ENCODE measurements at regions not wholly inside any gene's neighbourhood (a gene's known extent, or its start where the extent isn't known, plus 50 kb on each side); places are given as distances from the start of the nearest gene placed in this dataset.

DNA sequence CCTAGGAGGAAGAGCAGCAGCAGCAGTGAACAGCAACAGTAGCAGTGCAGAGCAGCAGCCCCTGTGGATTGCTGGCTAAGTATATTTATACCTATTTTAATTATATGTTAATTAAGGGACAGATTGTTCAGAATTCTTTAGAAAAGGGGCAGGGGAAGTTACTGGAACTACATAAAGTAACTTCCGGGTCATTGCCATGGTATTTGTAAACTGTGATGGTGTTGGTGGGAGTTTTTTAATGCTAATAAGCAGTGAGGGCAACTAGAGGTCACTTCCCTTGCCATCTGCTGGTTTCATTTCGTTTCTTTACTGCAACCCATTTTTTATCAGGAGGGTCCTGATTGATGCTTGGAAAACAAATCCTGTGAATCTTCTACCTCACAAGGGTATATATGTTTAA is 229.8 kb upstream of the PODXL start:
- no peak for TF ChIP-seq SIN3A (IDR thresholded peaks at IDR 0.05; ENCODE audit: borderline replicate concordance, low read depth, low read length)
- TF ChIP-seq NFIC (IDR thresholded peaks at IDR 0.05; ENCODE audit: borderline replicate concordance) = no peak

Measured in SK-N-SH (cell line).